ENCODE measurements at regions not wholly inside any gene's neighbourhood (a gene's known extent, or its start where the extent isn't known, plus 50 kb on each side); places are given as distances from the start of the nearest gene placed in this dataset.

DNA sequence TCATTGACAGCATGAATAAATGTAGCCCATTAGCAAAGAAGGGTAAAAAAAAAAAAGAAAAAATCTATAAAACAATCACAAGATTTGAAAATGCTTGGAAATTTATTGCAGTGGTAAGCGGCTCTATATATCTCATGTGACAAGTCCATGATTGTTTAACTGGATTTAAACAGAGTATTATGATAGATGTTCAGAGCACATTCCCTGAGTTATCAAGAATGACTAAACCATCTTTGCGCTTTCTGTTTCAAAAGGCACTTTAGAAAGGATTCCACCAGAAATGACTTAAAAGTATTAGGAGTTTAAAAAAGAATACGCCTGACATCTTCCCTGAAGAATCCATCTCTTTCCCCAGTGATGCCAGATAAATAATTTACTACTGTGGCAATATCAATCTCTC is 409.5 kb upstream of the UBE2E3 start:
- H3K4me1 Mint-ChIP-seq, result peaks cover 0 to 3% of the 10 kb centered on the region in 2 experiments; a peak in 1 of 4 replicates
- DNase-seq, result no peak
- H3K23me2 ChIP-seq (ENCODE audit: insufficient read length, low read depth, low read length, poor library complexity, severe bottlenecking), result no peaks in the 10 kb centered on the region
- no peaks in the 10 kb centered on the region for H3K36me3 Mint-ChIP-seq (ENCODE audit: insufficient read depth in 1 of 3, low read depth in 3 of 3)
- H3K56ac ChIP-seq (ENCODE audit: insufficient read length, low read depth, low read length), result no peak overlapping the region
- H3K27me3 Mint-ChIP-seq (ENCODE audit: low read depth), result no peaks in the 10 kb centered on the region
- no peak overlapping the region for H3K4me2 ChIP-seq (ENCODE audit: insufficient read depth, insufficient read length, low read length)
- H2BK12ac ChIP-seq (ENCODE audit: insufficient read length, low read depth, low read length), result no peak overlapping the region
- no peak overlapping the region for H2BK20ac ChIP-seq (ENCODE audit: low read depth, low read length, poor library complexity, severe bottlenecking)
- H3K14ac ChIP-seq (ENCODE audit: insufficient read depth, low read length), result no peak overlapping the region
- H2AK5ac ChIP-seq (ENCODE audit: insufficient read length, low read length), result no peak overlapping the region
- H2BK15ac ChIP-seq (ENCODE audit: low read depth, low read length), result no peak overlapping the region
- H3K9ac ChIP-seq (ENCODE audit: extremely low read depth, insufficient read length, low read length), result no peak overlapping the region
- H3T11ph ChIP-seq (ENCODE audit: low read length), result no peak overlapping the region
- H2BK120ac ChIP-seq (ENCODE audit: low read depth, low read length, poor library complexity, severe bottlenecking), result no peak overlapping the region
- no peaks in the 10 kb centered on the region for H3K79me1 ChIP-seq (ENCODE audit: insufficient read depth, low read depth, low read length, poor library complexity, severe bottlenecking)
- no peak overlapping the region for H4K91ac ChIP-seq (ENCODE audit: insufficient read length, low read depth, low read length)
- no peaks in the 10 kb centered on the region for H3K27me3 ChIP-seq (ENCODE audit: insufficient read depth, low read length)
- no peak overlapping the region for H3K4ac ChIP-seq (ENCODE audit: low read depth, low read length)
- H3K27ac Mint-ChIP-seq, result no peak overlapping the region
- TF ChIP-seq, protein P1, sequence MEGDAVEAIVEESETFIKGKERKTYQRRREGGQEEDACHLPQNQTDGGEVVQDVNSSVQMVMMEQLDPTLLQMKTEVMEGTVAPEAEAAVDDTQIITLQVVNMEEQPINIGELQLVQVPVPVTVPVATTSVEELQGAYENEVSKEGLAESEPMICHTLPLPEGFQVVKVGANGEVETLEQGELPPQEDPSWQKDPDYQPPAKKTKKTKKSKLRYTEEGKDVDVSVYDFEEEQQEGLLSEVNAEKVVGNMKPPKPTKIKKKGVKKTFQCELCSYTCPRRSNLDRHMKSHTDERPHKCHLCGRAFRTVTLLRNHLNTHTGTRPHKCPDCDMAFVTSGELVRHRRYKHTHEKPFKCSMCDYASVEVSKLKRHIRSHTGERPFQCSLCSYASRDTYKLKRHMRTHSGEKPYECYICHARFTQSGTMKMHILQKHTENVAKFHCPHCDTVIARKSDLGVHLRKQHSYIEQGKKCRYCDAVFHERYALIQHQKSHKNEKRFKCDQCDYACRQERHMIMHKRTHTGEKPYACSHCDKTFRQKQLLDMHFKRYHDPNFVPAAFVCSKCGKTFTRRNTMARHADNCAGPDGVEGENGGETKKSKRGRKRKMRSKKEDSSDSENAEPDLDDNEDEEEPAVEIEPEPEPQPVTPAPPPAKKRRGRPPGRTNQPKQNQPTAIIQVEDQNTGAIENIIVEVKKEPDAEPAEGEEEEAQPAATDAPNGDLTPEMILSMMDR (conservative IDR thresholded peaks at IDR 0.05), result no peak
- WGBS (ENCODE audit: extremely low coverage, insufficient read length, low lambda C conversion rate), result no CpG with 5 or more reads among the region's 3 CpGs
- no peak overlapping the region for H3K23ac ChIP-seq (ENCODE audit: insufficient read length, low read depth, low read length)
- no peaks in the 10 kb centered on the region for H4K20me1 ChIP-seq (ENCODE audit: control insufficient read depth, insufficient read depth, insufficient read length)
- H3K79me2 ChIP-seq (ENCODE audit: insufficient read depth, low read length), result no peaks in the 10 kb centered on the region
- no peak overlapping the region for H2BK5ac ChIP-seq (ENCODE audit: insufficient read length, low read length)
- no peak overlapping the region for H3K4me3 Mint-ChIP-seq
- no peak overlapping the region for H3K18ac ChIP-seq (ENCODE audit: insufficient read length, low read depth, low read length)
- no peak overlapping the region for H4K5ac ChIP-seq (ENCODE audit: insufficient read length, low read depth, low read length)
- H3K4me1 ChIP-seq (ENCODE audit: insufficient read depth, low read length), result no peaks in the 10 kb centered on the region
- H2AFZ ChIP-seq (ENCODE audit: low read length), result no peak overlapping the region
- no peak overlapping the region for H3K27ac ChIP-seq (ENCODE audit: insufficient read length, low read depth, low read length)
- H4K8ac ChIP-seq (replicated peaks; ENCODE audit: insufficient read length, low read depth, low read length), result no peak overlapping the region
- no peaks in the 10 kb centered on the region for H3K9me3 ChIP-seq (ENCODE audit: control insufficient read depth, low read depth, low read length)
- no peaks in the 10 kb centered on the region for H3K9me3 Mint-ChIP-seq

Data from H9 (cell line).